SK-N-SH (cell line): ENCODE measurements at regions not wholly inside any gene's neighbourhood (a gene's known extent, or its start where the extent isn't known, plus 50 kb on each side); places are given as distances from the start of the nearest gene placed in this dataset.

Experiments used
- CTCF ChIA-PET: fragments of 300-600, 350-600 bp; formaldehyde crosslinking; extraction: SDS; loops from one replicate; lab custom pipeline; 2021; lab: Yijun Ruan, JAX
- POLR2A ChIA-PET: fragments of 350-600 bp; sonication (Branson Sonifier 250); formaldehyde crosslinking; extraction: SDS; loops from one replicate; lab custom pipeline; 2020; ENCODE audit warnings: antibody characterized with exemption, inconsistent platforms; lab: Yijun Ruan, JAX
- DNase-seq: peaks from one replicate; pipeline ENCODE4 v3.0.0; 2012
- H2AFZ ChIP-seq: fragments of 200-600 bp; sonication (generic); 2 replicates; pipeline ENCODE4 v1.8.1; 2016; ENCODE audit warnings: antibody characterized with exemption, mild to moderate bottlenecking, low read depth
- H3F3A ChIP-seq: fragments of 200-600 bp; sonication (generic); replicated peaks from 2 replicates; pipeline ENCODE3; 2016; ENCODE audit warnings: antibody characterized with exemption, mild to moderate bottlenecking; ENCODE audit not compliant: insufficient read depth
- H3K27ac ChIP-seq, 2 experiments: fragments of 200-500 bp in 1 of 2; fragments of 200-600 bp in 1 of 2; sonication (Bioruptor generic) in 1 of 2; sonication (generic), shearing (Covaris generic) in 1 of 2; 2 replicates each; pipeline versions ENCODE4 v1.5.1 to v1.6.1; 2014 to 2016; ENCODE audit warnings: low read depth in 2 of 2, inconsistent platforms in 1 of 2, low read length in 1 of 2, mild to moderate bottlenecking in 1 of 2, mixed read lengths in 1 of 2
- H3K27me3 ChIP-seq: fragments of 200-600 bp; sonication (generic), shearing (Covaris generic); 2 replicates; pipeline ENCODE4 v1.6.1; 2016; ENCODE audit warnings: mixed run types; ENCODE audit not compliant: insufficient read depth
- H3K36me3 ChIP-seq, 2 experiments: fragments of 200-500 bp in 1 of 2; fragments of 200-600 bp in 1 of 2; sonication (Bioruptor generic) in 1 of 2; sonication (generic) in 1 of 2; replicated peaks in 1 of 2; 2 replicates each; pipeline versions ENCODE3 to v1.5.1; 2014 to 2016; ENCODE audit warnings: low read length in 1 of 2, mild to moderate bottlenecking in 1 of 2; ENCODE audit not compliant: insufficient read depth in 2 of 2, control insufficient read depth in 1 of 2
- H3K4me1 ChIP-seq, 2 experiments: fragments of 200-500 bp in 1 of 2; fragments of 200-600 bp in 1 of 2; sonication (Bioruptor generic) in 1 of 2; sonication (generic), shearing (Covaris generic) in 1 of 2; 2 replicates each; pipeline versions ENCODE4 v1.5.1 to v1.6.1; 2014 to 2016; ENCODE audit warnings: low read depth in 1 of 2, low read length in 1 of 2, mixed run types in 1 of 2; ENCODE audit not compliant: insufficient read depth in 2 of 2, control insufficient read depth in 1 of 2
- H3K4me2 ChIP-seq: fragments of 200-600 bp; sonication (generic), shearing (Covaris generic); 2 replicates; pipeline ENCODE4 v1.6.1; 2017; ENCODE audit warnings: mixed run types
- H3K4me3 ChIP-seq, 2 experiments: fragments of 200-500 bp in 1 of 2; fragments of 200-600 bp in 1 of 2; sonication (Bioruptor generic) in 1 of 2; sonication (generic), shearing (Covaris generic) in 1 of 2; 2 replicates each; pipeline versions ENCODE4 v1.5.1 to v1.8.1; 2014 to 2016; ENCODE audit warnings: low read depth in 2 of 2, inconsistent platforms in 1 of 2, low read length in 1 of 2, mild to moderate bottlenecking in 1 of 2, mixed read lengths in 1 of 2, moderate library complexity in 1 of 2
- H3K79me2 ChIP-seq: fragments of 200-600 bp; sonication (generic); 2 replicates; pipeline ENCODE4 v1.8.1; 2017; ENCODE audit warnings: mild to moderate bottlenecking; ENCODE audit not compliant: insufficient read depth
- H3K9ac ChIP-seq: fragments of 200-600 bp; sonication (generic); 2 replicates; pipeline ENCODE4 v1.6.1; 2017; ENCODE audit warnings: mixed run types
- H3K9me2 ChIP-seq: fragments of 200-600 bp; sonication (generic); 2 replicates; pipeline ENCODE4 v1.6.1; 2017; ENCODE audit warnings: mixed run types
- H3K9me3 ChIP-seq: fragments of 200-600 bp; sonication (generic); 2 replicates; pipeline ENCODE4 v1.6.1; 2017; ENCODE audit warnings: mixed run types, mild to moderate bottlenecking, moderate library complexity
- H4K20me1 ChIP-seq: fragments of 200-600 bp; sonication (generic); 2 replicates; pipeline ENCODE4 v1.6.1; 2017; ENCODE audit warnings: mild to moderate bottlenecking, mixed run types; ENCODE audit not compliant: insufficient read depth
- CTCF ChIP-seq: fragments of 200-600 bp; sonication (generic); IDR thresholded peaks from 2 replicates; pipeline ENCODE4 v1.6.1; 2017; ENCODE audit warnings: antibody characterized with exemption, mild to moderate bottlenecking, moderate library complexity
- ELF1 ChIP-seq: IDR thresholded peaks from 2 replicates; pipeline ENCODE4 v1.4.0; 2012
- EZH2phosphoT487 ChIP-seq: fragments of 200-600 bp; sonication (generic); IDR thresholded peaks from 2 replicates; pipeline ENCODE4 v1.6.1; 2017; ENCODE audit warnings: low read depth, mixed run types, mild to moderate bottlenecking, antibody characterized with exemption, moderate library complexity, borderline replicate concordance
- FOXM1 ChIP-seq: IDR thresholded peaks from 2 replicates; pipeline ENCODE4 v1.4.0; 2012; ENCODE audit warnings: low read depth, mild to moderate bottlenecking
- GABPA ChIP-seq: IDR thresholded peaks from 2 replicates; pipeline ENCODE4 v1.4.0; 2012; ENCODE audit warnings: low read depth, mild to moderate bottlenecking
- MXI1 ChIP-seq: IDR thresholded peaks from 2 replicates; pipeline ENCODE4 v1.6.1; 2012; ENCODE audit warnings: mild to moderate bottlenecking, low read depth, low read length, improper control_type of control experiment
- NFIC ChIP-seq: IDR thresholded peaks from 2 replicates; pipeline ENCODE4 v1.4.0; 2012; ENCODE audit warnings: borderline replicate concordance
- NRF1 ChIP-seq: IDR thresholded peaks from 2 replicates; pipeline ENCODE4 v1.6.1; 2012; ENCODE audit warnings: low read depth, mild to moderate bottlenecking, low read length
- PBX3 ChIP-seq: IDR thresholded peaks from 2 replicates; pipeline ENCODE4; 2012
- POLR2AphosphoS5 ChIP-seq: IDR thresholded peaks from 2 replicates; pipeline ENCODE4 v1.6.1; 2012; ENCODE audit warnings: low read depth, low read length
- RAD21 ChIP-seq: IDR thresholded peaks from 2 replicates; pipeline ENCODE4 v1.6.1; 2012; ENCODE audit warnings: mild to moderate bottlenecking, low read length
- REST ChIP-seq: IDR thresholded peaks from 2 replicates; pipeline ENCODE4 v1.6.1; 2012; ENCODE audit warnings: mild to moderate bottlenecking, low read depth, low read length, moderate library complexity
- SIN3A ChIP-seq: IDR thresholded peaks from 2 replicates; pipeline ENCODE4 v1.6.1; 2012; ENCODE audit warnings: low read depth, mild to moderate bottlenecking, low read length, moderate library complexity, borderline replicate concordance
- TAF1 ChIP-seq: IDR thresholded peaks from 2 replicates; pipeline ENCODE4 v1.6.1; 2012; ENCODE audit warnings: low read depth, mild to moderate bottlenecking, low read length, moderate library complexity, borderline replicate concordance
- TCF12 ChIP-seq: IDR thresholded peaks from 2 replicates; pipeline ENCODE4 v1.4.0; 2012
- TEAD4 ChIP-seq: IDR thresholded peaks from 2 replicates; pipeline ENCODE4 v1.4.0; 2012; ENCODE audit warnings: mild to moderate bottlenecking, borderline replicate concordance; ENCODE audit not compliant: insufficient read depth
- USF1 ChIP-seq: IDR thresholded peaks from 2 replicates; pipeline ENCODE4 v1.4.0; 2012; ENCODE audit warnings: low read depth, borderline replicate concordance
- YY1 ChIP-seq: IDR thresholded peaks from 2 replicates; pipeline ENCODE4 v1.4.0; 2012; ENCODE audit warnings: low read depth, mild to moderate bottlenecking
- ZBTB33 ChIP-seq: IDR thresholded peaks from 2 replicates; pipeline ENCODE4 v1.4.0; 2012; ENCODE audit warnings: low read depth, borderline replicate concordance
- WGBS: methylation state at CpG from one replicate; pipeline ENCODE4 v1.1.6; 2017; ENCODE audit warnings: low lambda C conversion rate; 5-methylcytosine and 5-hydroxymethylcytosine counted together

GRCh38 chr13:34294483-34295129, 476.7 kb downstream of the RFC3 start:
- no peaks in the 10 kb centered on the region for H4K20me1 ChIP-seq
- no peak overlapping the region for H3K4me3 ChIP-seq
- no peaks in the 10 kb centered on the region for H3K4me1 ChIP-seq
- H3K36me3 ChIP-seq = no peaks in the 10 kb centered on the region
- no peak overlapping the region for H3K27ac ChIP-seq
- 64% methylated on average over 5 of the region's 5 CpGs for WGBS
- H3K79me2 ChIP-seq = no peaks in the 10 kb centered on the region
- no peaks in the 10 kb centered on the region for H3K9me3 ChIP-seq
- no peaks in the 10 kb centered on the region for H3K9me2 ChIP-seq
- H3K4me2 ChIP-seq = no peak overlapping the region
- no peaks in the 10 kb centered on the region for H3K27me3 ChIP-seq
- no peak for DNase-seq
- ChIA-PET POLR2A (no interaction called here), CTCF (no interaction called here)
- TF ChIP-seq REST = no peak
- no peak for TF ChIP-seq RAD21
- TF ChIP-seq EZH2phosphoT487 = no peak
- TF ChIP-seq SIN3A = no peak
- TF ChIP-seq NRF1 = no peak
- no peak for TF ChIP-seq POLR2AphosphoS5
- no peak for TF ChIP-seq ZBTB33
- TF ChIP-seq USF1 = no peak
- no peak for TF ChIP-seq NFIC
- TF ChIP-seq GABPA = no peak
- no peak for TF ChIP-seq MXI1
- no peak for TF ChIP-seq PBX3
- no peak for TF ChIP-seq TEAD4
- no peak for TF ChIP-seq CTCF
- TF ChIP-seq TAF1 = no peak
- no peak for TF ChIP-seq FOXM1
- no peak for TF ChIP-seq ELF1
- no peak for TF ChIP-seq TCF12
- TF ChIP-seq YY1 = no peak
- TF ChIP-seq, all 33 proteins: peak for 0
- Histone ChIP-seq H3K9ac (no peak overlapping the region), H3F3A (no peaks in the 10 kb centered on the region), H2AFZ (no peak overlapping the region; the same call in 1 of the 2 replicates)
